Hepatocyte (in vitro differentiated cells): ENCODE measurements at regions not wholly inside any gene's neighbourhood (a gene's known extent, or its start where the extent isn't known, plus 50 kb on each side); places are given as distances from the start of the nearest gene placed in this dataset.

Experiments
- CTCF ChIP-seq: fragments of 200-600 bp; sonication (generic); IDR thresholded peaks from 2 replicates; pipeline ENCODE4 v1.5.1; 2016; ENCODE audit warnings: antibody characterized with exemption, mild to moderate bottlenecking; ENCODE audit not compliant: poor library complexity
- EZH2 ChIP-seq: fragments of 200-600 bp; sonication (generic); IDR thresholded peaks from 2 replicates; pipeline ENCODE4 v1.6.1; 2016; ENCODE audit warnings: antibody characterized with exemption, mild to moderate bottlenecking, borderline replicate concordance
- EZH2phosphoT487 ChIP-seq: fragments of 200-600 bp; sonication (generic); IDR thresholded peaks from one replicate; pipeline ENCODE4 v1.6.1; 2018; ENCODE audit warnings: antibody characterized with exemption, mild to moderate bottlenecking, low read depth, moderate library complexity; ENCODE audit not compliant: unreplicated experiment, severe bottlenecking

GRCh38 chr7:159226011-159226702 lies 81.5 kb upstream of the VIPR2 start:
- TF ChIP-seq CTCF (no peak), EZH2phosphoT487 (no peak), EZH2 (no peak)
